ENCODE measurements at regions not wholly inside any gene's neighbourhood (a gene's known extent, or its start where the extent isn't known, plus 50 kb on each side); places are given as distances from the start of the nearest gene placed in this dataset.

DNA sequence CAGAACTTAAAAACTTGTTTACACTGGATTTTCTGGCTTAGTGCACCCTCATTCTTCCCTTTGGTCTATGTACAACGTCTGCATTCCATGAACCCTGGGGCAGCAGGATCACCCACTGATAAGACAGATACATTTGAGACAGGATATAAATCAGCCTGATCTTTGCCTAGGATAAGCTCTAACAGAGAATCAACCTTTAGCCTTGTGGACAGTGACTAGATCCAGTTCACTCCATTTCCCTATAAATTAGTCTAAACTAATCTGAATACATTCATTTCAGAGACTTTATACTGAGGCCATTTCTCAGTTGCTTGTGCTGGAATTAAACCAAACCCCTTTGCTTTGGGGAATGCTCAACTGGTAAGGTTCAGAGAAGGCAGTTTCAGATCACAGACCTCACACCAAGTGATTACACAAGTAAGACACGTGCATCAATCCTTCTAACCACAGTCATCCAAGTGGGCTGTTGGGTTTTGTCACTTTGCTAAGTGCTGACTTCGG is 639.8 kb upstream of the FZD8 start:
- TF ChIP-seq, protein P1, sequence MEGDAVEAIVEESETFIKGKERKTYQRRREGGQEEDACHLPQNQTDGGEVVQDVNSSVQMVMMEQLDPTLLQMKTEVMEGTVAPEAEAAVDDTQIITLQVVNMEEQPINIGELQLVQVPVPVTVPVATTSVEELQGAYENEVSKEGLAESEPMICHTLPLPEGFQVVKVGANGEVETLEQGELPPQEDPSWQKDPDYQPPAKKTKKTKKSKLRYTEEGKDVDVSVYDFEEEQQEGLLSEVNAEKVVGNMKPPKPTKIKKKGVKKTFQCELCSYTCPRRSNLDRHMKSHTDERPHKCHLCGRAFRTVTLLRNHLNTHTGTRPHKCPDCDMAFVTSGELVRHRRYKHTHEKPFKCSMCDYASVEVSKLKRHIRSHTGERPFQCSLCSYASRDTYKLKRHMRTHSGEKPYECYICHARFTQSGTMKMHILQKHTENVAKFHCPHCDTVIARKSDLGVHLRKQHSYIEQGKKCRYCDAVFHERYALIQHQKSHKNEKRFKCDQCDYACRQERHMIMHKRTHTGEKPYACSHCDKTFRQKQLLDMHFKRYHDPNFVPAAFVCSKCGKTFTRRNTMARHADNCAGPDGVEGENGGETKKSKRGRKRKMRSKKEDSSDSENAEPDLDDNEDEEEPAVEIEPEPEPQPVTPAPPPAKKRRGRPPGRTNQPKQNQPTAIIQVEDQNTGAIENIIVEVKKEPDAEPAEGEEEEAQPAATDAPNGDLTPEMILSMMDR (IDR thresholded peaks at IDR 0.05), result no peak
- TF ChIP-seq POLR2A (IDR thresholded peaks at IDR 0.05), result no peak
